Body of pancreas (tissue), 4 donors: ENCODE measurements at regions not wholly inside any gene's neighbourhood (a gene's known extent, or its start where the extent isn't known, plus 50 kb on each side); places are given as distances from the start of the nearest gene placed in this dataset.

Source experiments
- ATAC-seq: fragments of 150-250 bp; one replicate; pipeline ENCODE4 v1.9.1; 2016
- DNase-seq, 4 donors: peaks; one replicate each; pipeline ENCODE4 v3.0.0-alpha.2; 2019
- H3K27ac ChIP-seq, 4 donors: fragments of 200-600 bp; sonication (generic); 1 replicate in 3 of 4; 2 replicates in 1 of 4; pipeline versions ENCODE4 v1.5.1 to v1.6.1; 2016 to 2019; ENCODE audit warnings: mild to moderate bottlenecking in 1 of 4, mixed read lengths in 1 of 4, moderate library complexity in 1 of 4
- H3K27me3 ChIP-seq, 2 donors: fragments of 200-600 bp; sonication (generic); one replicate each; pipeline ENCODE4 v1.6.0; 2016; ENCODE audit warnings: mild to moderate bottlenecking in 1 of 2
- H3K36me3 ChIP-seq, 2 donors: fragments of 200-600 bp; sonication (generic); replicated peaks in 1 of 2; 2 replicates each; pipeline ENCODE4 v1.5.1; 2016; ENCODE audit warnings: low read depth in 2 of 2; ENCODE audit not compliant: insufficient read depth in 1 of 2
- H3K4me1 ChIP-seq: fragments of 200-600 bp; sonication (generic); one replicate; pipeline ENCODE4 v1.6.0; 2016
- H3K4me3 ChIP-seq, 2 donors: fragments of 200-600 bp; sonication (generic); 1 replicate in 1 of 2; 2 replicates in 1 of 2; pipeline ENCODE4 v1.5.1; 2016 to 2019
- H3K9me3 ChIP-seq, 3 donors: fragments of 200-600 bp; sonication (generic); 1 replicate in 2 of 3; 2 replicates in 1 of 3; pipeline ENCODE4 v1.5.1; 2016
- CTCF ChIP-seq, 7 experiments: fragments of 450-650 bp in 4 of 7; fragments of 200-600 bp in 3 of 7; sonication (generic) in 3 of 7; IDR thresholded peaks; one replicate each; pipeline ENCODE4 v1.5.1; 2016 to 2019; ENCODE audit warnings: antibody characterized with exemption in 7 of 7
- POLR2A ChIP-seq, 3 donors: fragments of 450-650 bp; IDR thresholded peaks; one replicate each; pipeline ENCODE4 v1.6.1; 2016; ENCODE audit warnings: antibody characterized with exemption in 3 of 3, mild to moderate bottlenecking in 2 of 3
- WGBS, 2 donors: methylation state at CpG; one replicate each; pipeline ENCODE4 v1.1.5; 2017; 5-methylcytosine and 5-hydroxymethylcytosine counted together
- intact Hi-C: fragments of 100-400 bp; cut with DNase I; formaldehyde crosslinking; loops from one replicate; pipeline ENCODE4 v1.15.1; 2023

- DNase-seq, result no peak
- TF ChIP-seq CTCF (IDR thresholded peaks at IDR 0.05) (no peak), POLR2A (IDR thresholded peaks at IDR 0.05) (no peak)
- intact Hi-C loops, result no loop called here
- Histone ChIP-seq H3K36me3 (no peaks in the 10 kb centered on the region), H3K4me1 (no peaks in the 10 kb centered on the region), H3K27me3 (no peaks in the 10 kb centered on the region), H3K27ac (no peak overlapping the region), H3K4me3 (no peak overlapping the region), H3K9me3 (no peaks in the 10 kb centered on the region)
- WGBS, 2 donors, result 63 to 73% methylated on average over 1 of the region's 1 CpG
- ATAC-seq, result no peak
Measured at GRCh38 chr11:81219661-81220060, 1514.0 kb downstream of the FAM181B start.

GRCh38 chr11:81218440-81218839, 1515.2 kb downstream of the FAM181B start:
- TF ChIP-seq POLR2A (IDR thresholded peaks at IDR 0.05) (no peak), CTCF (IDR thresholded peaks at IDR 0.05) (no peak)
- Histone ChIP-seq H3K36me3 (no peaks in the 10 kb centered on the region), H3K4me3 (no peak overlapping the region), H3K27ac (no peak overlapping the region), H3K9me3 (no peaks in the 10 kb centered on the region), H3K27me3 (no peaks in the 10 kb centered on the region), H3K4me1 (no peaks in the 10 kb centered on the region)
- no peak for DNase-seq
- intact Hi-C loops, result no loop called here
- no peak for ATAC-seq
- 10 to 28% methylated on average over 4 of the region's 4 CpGs for WGBS, 2 donors

GRCh38 chr11:81211050-81211449, 1522.6 kb downstream of the FAM181B start:
- Histone ChIP-seq H3K9me3 (no peaks in the 10 kb centered on the region), H3K27me3 (no peaks in the 10 kb centered on the region), H3K36me3 (no peaks in the 10 kb centered on the region), H3K4me1 (no peaks in the 10 kb centered on the region), H3K27ac (no peak overlapping the region), H3K4me3 (no peak overlapping the region)
- WGBS, 2 donors, result 51 to 54% methylated on average over 4 of the region's 4 CpGs
- TF ChIP-seq CTCF (IDR thresholded peaks at IDR 0.05), result no peak
- TF ChIP-seq POLR2A (IDR thresholded peaks at IDR 0.05), result no peak
- DNase-seq (no peak), ATAC-seq (no peak)
- intact Hi-C loops, result no loop called here

- no peak overlapping the region for H3K4me3 ChIP-seq
- no peaks in the 10 kb centered on the region for H3K36me3 ChIP-seq
- no peaks in the 10 kb centered on the region for H3K9me3 ChIP-seq
- TF ChIP-seq POLR2A (IDR thresholded peaks at IDR 0.05) (peak in 1 of 3 donors; percentile 9), CTCF (IDR thresholded peaks at IDR 0.05) (no peak)
- ATAC-seq (no peak), DNase-seq (no peak)
- H3K27ac ChIP-seq, result no peak overlapping the region
- intact Hi-C loops, result no loop called here
- no peaks in the 10 kb centered on the region for H3K27me3 ChIP-seq
- no peaks in the 10 kb centered on the region for H3K4me1 ChIP-seq
- 89 to 96% methylated on average over 17 to 35 of the region's 43 CpGs for WGBS, 2 donors
Measured at GRCh38 chr11:81207421-81208054, 1526.1 kb downstream of the FAM181B start.

- no peaks in the 10 kb centered on the region for H3K9me3 ChIP-seq
- no peaks in the 10 kb centered on the region for H3K4me1 ChIP-seq
- WGBS, 2 donors, result 27 to 32% methylated on average over 1 of the region's 1 CpG
- no peak overlapping the region for H3K27ac ChIP-seq
- intact Hi-C loops, result no loop called here
- ATAC-seq (no peak), DNase-seq (no peak)
- no peaks in the 10 kb centered on the region for H3K27me3 ChIP-seq
- H3K4me3 ChIP-seq, result no peak overlapping the region
- H3K36me3 ChIP-seq, result no peaks in the 10 kb centered on the region
- no peak for TF ChIP-seq POLR2A (IDR thresholded peaks at IDR 0.05)
- TF ChIP-seq CTCF (IDR thresholded peaks at IDR 0.05), result no peak
Measured at GRCh38 chr11:81203876-81204275, 1529.8 kb downstream of the FAM181B start.
